Activated T-helper 1 cell treated with anti-CD3 and anti-CD28 coated beads, Interleukin-12 subunit alpha, Interleukin-12 subunit beta, Interleukin-2, Interleukin-4 antibody, amounts not matched to agents 30 ng/mL and 10 ng/mL and 1 ng/mL, durations not matched to agents 14 hours and 24 hours and 36 hours (primary cell): ENCODE measurements at regions not wholly inside any gene's neighbourhood (a gene's known extent, or its start where the extent isn't known, plus 50 kb on each side); places are given as distances from the start of the nearest gene placed in this dataset.
"Not testable (repeated sequence)": the region's sequence is repeated elsewhere in the genome, so short reads cannot be mapped to it uniquely, and the experiment has no call there.

Experiments
- DNase-seq: peaks from one replicate; pipeline ENCODE4 v3.0.0; 2021; ENCODE audit warnings: low spot score
- H3K27ac Mint-ChIP-seq: one replicate; pipeline ENCODE4 v1.8.0; 2021; ENCODE audit warnings: mild to moderate bottlenecking, mixed read lengths
- H3K27me3 Mint-ChIP-seq: one replicate; pipeline ENCODE4 v1.8.0; 2022; ENCODE audit warnings: mild to moderate bottlenecking, moderate library complexity, mixed read lengths; ENCODE audit not compliant: insufficient read depth
- H3K36me3 Mint-ChIP-seq: one replicate; pipeline ENCODE4 v1.8.0; 2021; ENCODE audit warnings: low read depth, mixed read lengths
- H3K4me1 Mint-ChIP-seq: one replicate; pipeline ENCODE4 v1.8.0; 2021; ENCODE audit warnings: low read depth, mixed read lengths
- H3K4me3 Mint-ChIP-seq: one replicate; pipeline ENCODE4 v1.8.0; 2021; ENCODE audit warnings: mild to moderate bottlenecking, moderate library complexity, mixed read lengths
- H3K9me3 Mint-ChIP-seq: one replicate; pipeline ENCODE4 v1.8.0; 2021; ENCODE audit warnings: mixed read lengths
- intact Hi-C: fragments of 100-400 bp; cut with micrococcal nuclease; formaldehyde crosslinking; loops from one replicate; pipeline ENCODE4 v1.15.1; 2024

DNA sequence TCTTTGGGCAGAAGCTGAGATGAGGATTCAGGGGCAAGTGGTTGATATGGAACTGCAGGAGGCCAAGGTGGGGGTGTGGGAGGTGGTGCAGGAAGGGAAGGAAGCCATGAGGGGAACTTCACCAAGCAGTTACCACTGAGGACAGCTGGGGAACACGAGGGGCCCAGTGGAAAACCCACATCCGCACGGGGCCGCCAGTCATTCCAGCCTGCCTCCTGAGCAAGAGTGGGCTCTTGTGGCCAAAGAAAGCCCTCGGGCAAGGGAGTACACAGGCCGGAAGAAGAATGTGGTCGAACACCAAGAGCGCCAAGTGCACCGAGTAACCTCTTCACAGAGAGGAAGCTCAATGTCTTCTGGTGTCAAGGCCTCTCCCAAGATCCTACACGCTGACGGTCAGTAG lies 252.2 kb upstream of the FOXN3 start:
- no peaks in the 10 kb centered on the region for H3K27me3 Mint-ChIP-seq
- peaks cover 30% of the 10 kb centered on the region for H3K4me1 Mint-ChIP-seq
- peak; percentile 5 for DNase-seq
- intact Hi-C loops, result loop anchor here (1.0 kb wide), 1 partner anchor 28 kb away; no protein-coding TSS in a partner anchor
- H3K27ac Mint-ChIP-seq, result peak overlapping the region; percentile 28
- H3K4me3 Mint-ChIP-seq, result no peak overlapping the region
- H3K36me3 Mint-ChIP-seq, result peaks cover 11% of the 10 kb centered on the region
- peaks cover 20% of the 10 kb centered on the region for H3K9me3 Mint-ChIP-seq

DNA sequence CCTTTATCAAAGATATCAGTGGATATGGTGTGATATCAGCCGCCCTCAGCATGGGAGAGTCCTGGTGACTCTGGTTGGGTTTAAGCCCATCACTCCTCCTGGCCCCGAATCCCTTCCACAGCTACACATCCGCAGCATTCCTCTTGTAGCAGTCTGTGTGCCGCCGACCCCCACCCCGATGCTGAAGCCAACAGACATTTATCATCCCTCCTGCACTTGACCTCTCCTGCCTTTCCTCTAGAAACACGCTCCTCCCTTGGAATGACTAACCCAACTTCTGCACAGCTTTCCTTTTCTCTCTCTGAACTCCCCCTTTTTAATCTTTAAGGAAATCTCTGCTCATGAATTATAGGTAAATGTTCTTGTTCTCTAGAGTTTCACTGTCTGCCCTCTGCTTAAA lies 250.9 kb upstream of the FOXN3 start:
- no peak overlapping the region for H3K4me3 Mint-ChIP-seq
- H3K27ac Mint-ChIP-seq, result no peak overlapping the region
- no peak for DNase-seq
- peaks cover 18% of the 10 kb centered on the region for H3K4me1 Mint-ChIP-seq
- peaks cover 20% of the 10 kb centered on the region for H3K9me3 Mint-ChIP-seq
- intact Hi-C loops, result no loop called here
- no peaks in the 10 kb centered on the region for H3K27me3 Mint-ChIP-seq
- peaks cover 11% of the 10 kb centered on the region for H3K36me3 Mint-ChIP-seq

DNA sequence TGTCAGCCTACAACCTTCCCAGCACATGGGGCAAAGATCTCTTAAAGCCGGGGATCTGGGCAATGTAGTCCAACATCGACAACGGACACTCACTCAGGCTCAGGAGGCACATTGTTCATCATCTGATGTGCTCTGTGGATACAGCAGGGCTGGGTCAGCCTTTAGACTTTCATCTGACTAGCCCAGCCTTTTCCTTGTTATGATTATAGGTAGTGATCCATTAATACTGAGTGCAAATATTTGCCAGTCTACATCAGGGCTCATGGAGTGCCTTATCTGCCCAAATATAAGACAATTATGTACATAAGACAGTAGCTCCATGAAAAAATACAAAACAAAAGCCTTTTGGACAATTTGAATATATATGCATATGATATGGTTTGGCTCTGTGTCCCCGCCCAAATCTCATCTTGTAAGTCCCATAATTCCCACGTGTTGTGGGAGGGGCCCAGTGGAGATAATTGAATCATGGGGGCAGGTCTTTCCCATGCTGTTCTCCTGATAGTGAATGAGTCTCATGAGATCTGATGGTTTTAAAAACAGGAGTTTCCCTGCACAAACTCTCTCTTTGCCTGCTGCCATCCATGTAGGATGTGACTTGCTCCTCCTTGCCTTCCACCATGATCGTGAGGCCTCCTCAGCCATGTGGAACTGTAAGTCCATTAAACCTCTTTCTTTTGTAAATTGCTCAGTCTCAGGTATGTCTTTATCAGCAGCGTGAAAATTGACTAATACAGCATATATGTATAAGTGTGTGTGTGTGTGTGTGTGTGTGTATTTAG lies 248.5 kb upstream of the FOXN3 start:
- H3K36me3 Mint-ChIP-seq, result peaks cover 11% of the 10 kb centered on the region
- H3K4me1 Mint-ChIP-seq, result peaks cover 13% of the 10 kb centered on the region
- H3K27ac Mint-ChIP-seq, DNase-seq, H3K4me3 Mint-ChIP-seq, H3K27me3 Mint-ChIP-seq, intact Hi-C loops: not testable (repeated sequence)
- H3K9me3 Mint-ChIP-seq, result peaks cover 20% of the 10 kb centered on the region

DNA sequence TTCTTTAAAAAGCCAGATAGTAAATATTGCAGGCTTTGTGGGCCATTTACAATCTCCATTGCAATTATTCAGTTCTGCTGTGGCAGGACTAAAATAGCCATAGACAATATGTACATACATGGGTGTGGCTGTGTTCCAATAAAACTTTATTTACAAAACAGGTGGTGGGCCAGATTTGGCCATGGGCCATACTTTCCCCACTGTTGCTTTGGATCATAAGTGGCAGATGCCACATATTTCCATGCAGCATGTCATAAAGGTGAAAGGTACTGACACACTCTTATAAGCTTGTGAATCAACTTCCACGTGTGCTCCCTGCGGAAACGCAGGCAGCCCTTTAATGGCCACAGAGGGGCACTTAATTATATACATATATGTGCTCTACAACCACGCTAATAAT lies 244.4 kb upstream of the FOXN3 start:
- DNase-seq, result no peak
- Mint-ChIP-seq H3K4me3 (no peak overlapping the region), H3K27me3 (peaks cover 3% of the 10 kb centered on the region), H3K36me3 (peaks cover 3% of the 10 kb centered on the region), H3K4me1 (no peaks in the 10 kb centered on the region), H3K27ac (no peak overlapping the region), H3K9me3 (peaks cover 23% of the 10 kb centered on the region)
- intact Hi-C loops, result no loop called here

DNA sequence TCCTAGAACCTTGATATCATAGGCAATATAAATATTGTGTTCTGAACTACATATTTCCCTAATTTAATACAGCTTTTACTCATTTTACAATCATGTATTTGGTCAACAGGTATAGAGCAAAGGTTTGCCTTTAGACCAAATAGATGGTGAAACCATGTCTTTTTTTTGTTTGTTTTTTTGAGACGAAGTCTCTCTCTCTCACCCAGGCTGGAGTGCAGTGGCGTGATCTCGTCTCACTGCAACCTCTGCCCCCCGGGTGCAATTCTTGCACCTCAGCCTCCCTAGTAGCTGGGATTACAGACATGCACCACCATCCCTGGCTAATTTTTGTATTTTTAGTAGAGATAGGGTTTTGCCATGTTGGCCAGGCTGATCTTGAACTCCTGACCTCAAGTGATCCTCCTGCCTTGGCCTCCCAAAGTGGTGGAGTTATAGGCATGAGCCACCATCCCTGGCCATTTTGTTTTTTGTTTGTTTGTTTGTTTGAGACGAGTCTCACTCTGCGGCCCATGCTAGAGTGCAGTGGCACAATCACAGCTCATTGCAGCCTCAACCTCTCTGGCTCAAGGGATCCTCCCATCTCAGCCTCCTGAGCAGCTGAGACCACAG lies 243.7 kb upstream of the FOXN3 start:
- H3K4me3 Mint-ChIP-seq, intact Hi-C loops, H3K27ac Mint-ChIP-seq, H3K4me1 Mint-ChIP-seq, H3K27me3 Mint-ChIP-seq, H3K36me3 Mint-ChIP-seq, DNase-seq: not testable (repeated sequence)
- peaks cover 25% of the 10 kb centered on the region for H3K9me3 Mint-ChIP-seq

DNA sequence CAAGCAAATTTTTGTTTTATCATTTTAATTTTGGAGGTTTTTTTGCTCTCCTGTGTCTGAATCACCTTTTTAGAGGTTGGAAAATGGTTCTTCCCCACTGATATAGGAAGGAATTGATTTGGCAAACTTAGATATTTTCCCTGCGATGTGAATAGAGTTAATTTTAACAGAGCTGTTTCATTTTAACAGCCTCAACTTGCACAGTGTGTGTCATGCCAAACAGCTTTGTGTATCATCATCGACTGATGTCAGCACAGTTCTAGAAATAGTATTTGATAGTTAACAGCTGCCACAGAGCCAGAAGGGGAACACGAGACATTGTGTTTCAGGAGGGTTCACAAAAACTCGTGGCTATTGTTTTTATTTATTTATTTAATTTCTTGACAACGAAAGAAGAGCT lies 243.1 kb upstream of the FOXN3 start:
- H3K27ac Mint-ChIP-seq, result no peak overlapping the region
- intact Hi-C loops, result no loop called here
- no peaks in the 10 kb centered on the region for H3K4me1 Mint-ChIP-seq
- peaks cover 3% of the 10 kb centered on the region for H3K27me3 Mint-ChIP-seq
- H3K36me3 Mint-ChIP-seq, result peaks cover 2% of the 10 kb centered on the region
- H3K9me3 Mint-ChIP-seq, result peaks cover 22% of the 10 kb centered on the region
- no peak overlapping the region for H3K4me3 Mint-ChIP-seq
- no peak for DNase-seq

DNA sequence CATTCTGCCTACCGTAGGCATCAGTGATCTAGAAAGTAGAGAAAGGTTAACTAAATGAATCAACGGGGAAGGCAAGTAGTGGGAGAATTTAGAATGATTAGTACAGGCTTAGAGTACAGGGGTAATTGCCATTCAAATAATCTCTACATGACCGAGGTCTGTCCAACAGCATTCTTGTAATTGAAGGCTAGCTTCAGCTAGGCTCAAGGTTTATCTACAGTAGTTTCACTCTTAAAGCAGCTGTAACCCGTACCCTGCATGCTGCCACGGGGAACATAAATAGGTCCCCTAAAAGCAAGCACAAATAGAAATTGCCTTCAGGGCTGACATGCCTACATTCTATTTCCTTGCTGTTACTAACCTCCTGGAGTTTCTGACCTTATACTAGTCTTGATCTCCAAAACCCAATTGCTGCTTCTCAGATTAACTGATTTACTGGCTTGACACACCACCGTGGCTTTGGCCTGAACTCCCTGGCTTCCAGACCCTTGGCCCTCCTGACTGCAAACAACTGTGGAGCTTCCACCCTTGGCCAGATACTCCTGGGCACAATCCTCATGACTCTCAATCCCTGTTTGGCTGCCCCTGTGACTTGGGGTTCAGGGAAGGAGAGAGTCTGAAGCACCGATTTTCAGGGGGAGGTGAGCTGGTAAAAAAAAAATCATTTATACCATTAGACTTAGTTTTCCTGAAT lies 242.1 kb upstream of the FOXN3 start:
- H3K36me3 Mint-ChIP-seq, result no peaks in the 10 kb centered on the region
- intact Hi-C loops, result no loop called here
- no peak overlapping the region for H3K4me3 Mint-ChIP-seq
- DNase-seq, result no peak
- H3K27me3 Mint-ChIP-seq, result peaks cover 3% of the 10 kb centered on the region
- no peaks in the 10 kb centered on the region for H3K4me1 Mint-ChIP-seq
- no peak overlapping the region for H3K27ac Mint-ChIP-seq
- peaks cover 16% of the 10 kb centered on the region for H3K9me3 Mint-ChIP-seq

DNA sequence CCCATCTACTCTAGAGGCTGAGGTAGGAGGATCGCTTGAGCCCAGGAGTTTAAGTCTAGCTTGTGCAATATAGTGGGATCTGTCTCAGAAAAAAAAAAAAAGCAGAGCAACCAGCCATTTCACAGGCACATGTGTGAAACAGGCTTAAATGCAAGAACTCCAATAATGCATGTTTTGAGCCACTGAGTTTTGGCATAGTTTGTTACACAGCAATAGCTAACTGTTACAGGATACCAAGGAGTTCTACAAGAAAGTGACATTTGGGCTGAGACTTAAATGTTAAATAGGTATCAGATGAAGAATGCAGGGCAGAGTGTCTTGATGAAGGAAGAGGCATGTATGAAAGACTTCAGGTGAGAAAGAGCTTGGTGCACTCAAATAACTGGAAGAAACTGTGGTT lies 240.0 kb upstream of the FOXN3 start:
- DNase-seq, result no peak
- H3K4me3 Mint-ChIP-seq, result no peak overlapping the region
- H3K36me3 Mint-ChIP-seq, result no peaks in the 10 kb centered on the region
- H3K9me3 Mint-ChIP-seq, result peaks cover 16% of the 10 kb centered on the region
- peaks cover 3% of the 10 kb centered on the region for H3K27me3 Mint-ChIP-seq
- no peaks in the 10 kb centered on the region for H3K4me1 Mint-ChIP-seq
- H3K27ac Mint-ChIP-seq, result no peak overlapping the region
- intact Hi-C loops, result no loop called here

DNA sequence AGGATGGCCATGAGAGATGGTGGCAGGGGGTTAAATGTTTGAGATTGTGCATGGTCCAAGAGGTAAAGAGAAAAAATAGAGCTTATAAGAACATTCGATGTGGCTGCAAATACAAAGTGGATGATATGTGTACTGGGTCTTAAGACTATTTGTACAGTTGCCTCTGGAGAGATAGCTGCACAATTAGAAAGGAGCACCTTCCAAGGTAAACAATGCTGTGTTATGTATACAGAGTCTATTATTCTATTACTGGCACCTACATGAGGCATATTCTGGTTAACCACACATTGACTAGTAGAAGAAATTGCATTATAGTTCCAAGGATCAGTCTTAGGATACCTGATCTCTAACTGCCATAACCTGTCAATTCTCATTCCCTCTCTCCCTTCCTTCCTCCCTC lies 238.0 kb upstream of the FOXN3 start:
- H3K27ac Mint-ChIP-seq, result no peak overlapping the region
- DNase-seq, result no peak
- H3K36me3 Mint-ChIP-seq, result no peaks in the 10 kb centered on the region
- no peaks in the 10 kb centered on the region for H3K4me1 Mint-ChIP-seq
- peaks cover 3% of the 10 kb centered on the region for H3K27me3 Mint-ChIP-seq
- H3K4me3 Mint-ChIP-seq, result no peak overlapping the region
- intact Hi-C loops, result no loop called here
- peaks cover 16% of the 10 kb centered on the region for H3K9me3 Mint-ChIP-seq

DNA sequence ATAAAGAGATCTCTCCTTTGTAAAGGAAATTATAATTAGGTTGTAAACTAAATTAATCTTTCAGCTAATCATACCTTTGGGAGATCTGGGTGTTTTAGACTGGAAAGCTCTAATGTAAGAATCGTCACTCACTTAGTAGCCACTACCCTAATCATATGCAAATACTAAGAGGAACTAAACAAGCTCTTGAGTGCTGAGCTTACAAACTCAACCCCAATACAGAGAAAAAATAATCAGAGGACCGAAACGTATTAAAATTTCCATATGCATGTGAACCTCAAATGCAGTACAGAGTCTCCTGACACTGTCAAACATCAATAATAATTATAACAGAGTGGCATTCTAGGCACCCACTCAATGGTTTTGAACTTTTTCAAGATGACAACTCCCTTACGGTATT lies 235.3 kb upstream of the FOXN3 start:
- Mint-ChIP-seq H3K27ac (no peak overlapping the region), H3K36me3 (no peaks in the 10 kb centered on the region), H3K27me3 (no peaks in the 10 kb centered on the region), H3K9me3 (peaks cover 15% of the 10 kb centered on the region), H3K4me3 (no peak overlapping the region), H3K4me1 (peaks cover 5% of the 10 kb centered on the region)
- intact Hi-C loops, result no loop called here
- DNase-seq, result no peak

DNA sequence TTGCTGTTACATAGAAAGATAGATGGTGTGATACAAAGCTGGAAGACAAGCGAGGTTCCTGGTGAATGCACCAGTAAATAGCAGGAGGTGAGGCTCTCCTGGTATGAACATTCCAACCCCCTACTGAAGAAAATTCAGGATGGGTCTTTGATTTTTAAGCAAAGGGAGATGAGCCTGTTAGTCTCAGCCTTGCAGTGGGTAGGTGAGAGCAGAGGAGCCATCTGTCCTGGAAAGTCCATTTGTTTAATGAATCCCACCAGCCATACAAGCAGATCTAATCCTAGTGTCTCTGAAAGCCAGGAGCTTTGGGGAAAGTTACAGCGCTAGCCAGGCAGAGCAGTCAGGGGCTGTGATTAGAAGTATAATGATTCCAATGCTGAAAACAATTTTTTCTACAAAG lies 234.8 kb upstream of the FOXN3 start:
- no peaks in the 10 kb centered on the region for H3K27me3 Mint-ChIP-seq

DNA sequence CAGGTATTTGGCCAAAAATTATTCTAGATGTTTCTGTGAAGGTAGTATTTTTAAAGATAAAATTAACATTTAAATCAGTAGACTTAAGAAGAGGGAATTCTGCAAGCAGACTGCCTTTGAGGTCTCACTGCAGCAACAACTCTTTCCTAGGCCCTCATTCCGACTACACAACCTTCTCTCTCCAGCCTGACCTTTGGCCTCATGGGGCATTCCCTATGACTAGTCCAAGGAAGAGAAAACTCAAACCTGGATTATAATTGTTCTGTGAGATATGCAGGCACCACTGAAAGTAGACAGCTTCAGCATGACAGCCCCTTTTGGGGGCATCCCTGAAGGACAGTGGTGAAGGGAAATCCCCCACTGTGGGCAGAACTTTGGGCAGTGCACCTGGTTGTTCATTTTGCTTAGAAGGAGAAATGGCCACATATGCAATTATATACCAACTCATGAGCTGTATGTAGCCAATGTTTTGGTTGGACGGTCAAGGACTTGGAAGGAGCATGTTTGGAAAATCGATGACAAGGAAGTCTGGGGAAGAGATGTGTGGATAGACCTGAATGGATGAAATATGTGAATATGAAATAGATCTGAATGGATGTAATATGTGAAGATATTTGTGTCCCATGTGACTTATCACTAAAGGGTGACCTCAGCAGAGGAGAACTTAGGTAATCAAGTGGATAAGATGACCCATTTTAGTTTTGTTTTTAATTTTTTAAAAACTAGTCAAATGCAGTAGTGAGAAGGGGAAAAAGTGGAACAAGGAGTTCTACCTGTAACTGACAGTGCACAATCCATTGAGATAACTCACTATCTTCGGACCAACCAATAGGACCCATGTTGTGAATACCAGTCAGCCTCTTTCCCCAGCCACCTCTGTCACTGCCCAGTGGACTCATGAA lies 233.3 kb upstream of the FOXN3 start:
- DNase-seq, result no peak
- peaks cover 3% of the 10 kb centered on the region for H3K36me3 Mint-ChIP-seq
- no peak overlapping the region for H3K4me3 Mint-ChIP-seq
- H3K27ac Mint-ChIP-seq, result no peak overlapping the region
- H3K27me3 Mint-ChIP-seq, result no peaks in the 10 kb centered on the region
- no peaks in the 10 kb centered on the region for H3K9me3 Mint-ChIP-seq
- intact Hi-C loops, result no loop called here
- peaks cover 5% of the 10 kb centered on the region for H3K4me1 Mint-ChIP-seq

More for the DNA sequence above, 234.8 kb upstream of the FOXN3 start:
- no peak overlapping the region for H3K4me3 Mint-ChIP-seq
- no peak overlapping the region for H3K27ac Mint-ChIP-seq
- no peak for DNase-seq
- intact Hi-C loops, result no loop called here
- H3K9me3 Mint-ChIP-seq, result peaks cover 11% of the 10 kb centered on the region
- H3K4me1 Mint-ChIP-seq, result peaks cover 5% of the 10 kb centered on the region
- no peaks in the 10 kb centered on the region for H3K36me3 Mint-ChIP-seq
